WTC11 (cell line): ENCODE measurements at regions not wholly inside any gene's neighbourhood (a gene's known extent, or its start where the extent isn't known, plus 50 kb on each side); places are given as distances from the start of the nearest gene placed in this dataset.

ENCODE experiments used
- ATAC-seq: fragments of 200-7000 bp; cut with Tn5 transposase; 2 replicates; pipeline ENCODE4 v1.10.0; 2021; ENCODE audit warnings: mild to moderate bottlenecking, moderate library complexity
- CTCF ChIA-PET: fragments of 300-600 bp; sonication (Branson Sonifier 250); formaldehyde crosslinking; loops from one replicate; lab custom pipeline; 2021; ENCODE audit warnings: antibody characterized with exemption; lab: Charles Lee
- POLR2A ChIA-PET: fragments of 350-600 bp; sonication (Branson Sonifier 250); formaldehyde crosslinking; loops from one replicate; lab custom pipeline; 2021; ENCODE audit warnings: antibody characterized with exemption; lab: Charles Lee
- DNase-seq: peaks from one replicate; pipeline ENCODE4 v3.0.0; 2021; ENCODE audit warnings: low spot score
- H3K27ac Mint-ChIP-seq: 2 replicates; pipeline ENCODE4 v1.8.0; 2021; ENCODE audit warnings: mixed read lengths
- H3K27me3 Mint-ChIP-seq: 2 replicates; pipeline ENCODE4 v1.8.0; 2021; ENCODE audit warnings: low read depth, mild to moderate bottlenecking, moderate library complexity, mixed read lengths
- H3K36me3 Mint-ChIP-seq: 2 replicates; pipeline ENCODE4 v1.8.0; 2021; ENCODE audit warnings: mixed read lengths
- H3K4me1 Mint-ChIP-seq: 2 replicates; pipeline ENCODE4 v1.8.0; 2022; ENCODE audit warnings: mixed read lengths
- H3K4me3 Mint-ChIP-seq: 2 replicates; pipeline ENCODE4 v1.8.0; 2021; ENCODE audit warnings: mild to moderate bottlenecking, moderate library complexity, mixed read lengths
- H3K9me3 Mint-ChIP-seq: 2 replicates; pipeline ENCODE4 v1.8.0; 2021; ENCODE audit warnings: mixed read lengths
- CDX4 ChIP-seq: fragments of 250-450 bp; sonication (Bioruptor Pico); IDR thresholded peaks from 2 replicates; pipeline ENCODE4 v1.9.0; 2021; ENCODE audit warnings: moderate library complexity, mild to moderate bottlenecking, inconsistent platforms, borderline replicate concordance
- ERG ChIP-seq: fragments of 250-450 bp; sonication (Bioruptor Pico); IDR thresholded peaks from 2 replicates; pipeline ENCODE4 v1.8.0; 2021; ENCODE audit warnings: mild to moderate bottlenecking
- FOXK1 ChIP-seq: sonication (generic); formaldehyde crosslinking; IDR thresholded peaks from 2 replicates; pipeline ENCODE4 v1.8.0; 2022; ENCODE audit warnings: mild to moderate bottlenecking, moderate library complexity, missing genetic modification reagents
- FOXP1 ChIP-seq: sonication (generic); formaldehyde crosslinking; IDR thresholded peaks from 2 replicates; pipeline ENCODE4 v1.8.0; 2022; ENCODE audit warnings: missing genetic modification reagents, mild to moderate bottlenecking, moderate library complexity, borderline replicate concordance
- GTF2I ChIP-seq: fragments of 250-450 bp; sonication (Bioruptor Pico); conservative IDR thresholded peaks from 2 replicates; pipeline ENCODE4 v1.4.0; 2021; ENCODE audit warnings: mild to moderate bottlenecking
- HMGA2 ChIP-seq: fragments of 250-450 bp; sonication (Bioruptor Pico); IDR thresholded peaks from 2 replicates; pipeline ENCODE4 v1.4.0; 2021; ENCODE audit warnings: mild to moderate bottlenecking, moderate library complexity
- JUN ChIP-seq: sonication (generic); formaldehyde crosslinking; IDR thresholded peaks from 2 replicates; pipeline ENCODE4 v1.8.0; 2023; ENCODE audit warnings: mild to moderate bottlenecking, missing genetic modification reagents
- NFATC4 ChIP-seq: fragments of 250-450 bp; sonication (Bioruptor Pico); IDR thresholded peaks from 2 replicates; pipeline ENCODE4 v1.9.0; 2021; ENCODE audit warnings: mild to moderate bottlenecking
- NFYB ChIP-seq: sonication (generic); formaldehyde crosslinking; conservative IDR thresholded peaks from 2 replicates; pipeline ENCODE4 v1.8.0; 2022; ENCODE audit warnings: low read depth, missing genetic modification reagents
- NR3C1 ChIP-seq: sonication (generic); formaldehyde crosslinking; conservative IDR thresholded peaks from 2 replicates; pipeline ENCODE4 v1.8.1; 2023; ENCODE audit warnings: low read depth, mild to moderate bottlenecking, missing genetic modification reagents
- PRDM15 ChIP-seq: sonication (generic); formaldehyde crosslinking; IDR thresholded peaks from 2 replicates; pipeline ENCODE4 v1.8.0; 2022; ENCODE audit warnings: missing genetic modification reagents
- PRRX2 ChIP-seq: fragments of 250-450 bp; sonication (Bioruptor Pico); IDR thresholded peaks from 2 replicates; pipeline ENCODE4 v1.8.0; 2021; ENCODE audit warnings: mild to moderate bottlenecking
- SP1 ChIP-seq: sonication (generic); formaldehyde crosslinking; conservative IDR thresholded peaks from 2 replicates; pipeline ENCODE4 v1.8.1; 2022; ENCODE audit warnings: missing genetic modification reagents
- TCF7 ChIP-seq: sonication (generic); formaldehyde crosslinking; IDR thresholded peaks from 2 replicates; pipeline ENCODE4 v1.8.0; 2022; ENCODE audit warnings: mild to moderate bottlenecking, low read depth, missing genetic modification reagents, moderate library complexity
- TEAD4 ChIP-seq: sonication (generic); formaldehyde crosslinking; IDR thresholded peaks from 2 replicates; pipeline ENCODE4 v1.8.0; 2022; ENCODE audit warnings: mild to moderate bottlenecking, missing genetic modification reagents
- USF1 ChIP-seq: sonication (generic); formaldehyde crosslinking; IDR thresholded peaks from 2 replicates; pipeline ENCODE4 v1.8.0; 2022; ENCODE audit warnings: mild to moderate bottlenecking, missing genetic modification reagents
- ZBTB21 ChIP-seq: sonication (generic); formaldehyde crosslinking; IDR thresholded peaks from 2 replicates; pipeline ENCODE4 v1.8.1; 2023; ENCODE audit warnings: mild to moderate bottlenecking, missing genetic modification reagents, borderline replicate concordance
- ZMAT4 ChIP-seq: fragments of 250-450 bp; sonication (Bioruptor Pico); IDR thresholded peaks from 2 replicates; pipeline ENCODE4 v1.9.0; 2021; ENCODE audit warnings: mild to moderate bottlenecking
- ZNF138 ChIP-seq: sonication (generic); formaldehyde crosslinking; conservative IDR thresholded peaks from 2 replicates; pipeline ENCODE4 v1.8.1; 2022; ENCODE audit warnings: mild to moderate bottlenecking, moderate library complexity, missing genetic modification reagents
- ZNF416 ChIP-seq: fragments of 250-450 bp; sonication (Bioruptor Pico); IDR thresholded peaks from 2 replicates; pipeline ENCODE4 v1.9.0; 2021; ENCODE audit warnings: mild to moderate bottlenecking, inconsistent platforms
- ZNF512 ChIP-seq: sonication (generic); formaldehyde crosslinking; IDR thresholded peaks from 2 replicates; pipeline ENCODE4 v1.8.1; 2022; ENCODE audit warnings: missing genetic modification reagents, borderline replicate concordance

GRCh38 chr1:229035748-229036082 lies 235.2 kb upstream of the RAB4A start (continued):
- TF ChIP-seq JUN (CRISPR knock-in tag) (no peak), GTF2I (CRISPR knock-in tag) (no peak)

- no peak overlapping the region for H3K4me3 Mint-ChIP-seq
- ATAC-seq (no peak), DNase-seq (no peak)
- no peaks in the 10 kb centered on the region for H3K36me3 Mint-ChIP-seq
- no peak for TF ChIP-seq PRRX2
- no peak for TF ChIP-seq SP1 (CRISPR knock-in tag)
- TF ChIP-seq TEAD4 (CRISPR knock-in tag): no peak
- TF ChIP-seq ZNF416 (CRISPR knock-in tag): no peak
- no peak for TF ChIP-seq NR3C1
- no peak for TF ChIP-seq FOXP1 (CRISPR knock-in tag)
- no peak for TF ChIP-seq ZBTB21 (CRISPR knock-in tag)
- TF ChIP-seq NFATC4 (CRISPR knock-in tag): no peak
- no peak for TF ChIP-seq PRDM15
- TF ChIP-seq CDX4 (CRISPR knock-in tag): no peak
- no peak for TF ChIP-seq ERG (CRISPR knock-in tag)
- TF ChIP-seq USF1: no peak
- no peak for TF ChIP-seq ZMAT4 (CRISPR knock-in tag)
- no peak for TF ChIP-seq NFYB (CRISPR knock-in tag)
- TF ChIP-seq HMGA2 (CRISPR knock-in tag): no peak
- TF ChIP-seq ZNF512 (CRISPR knock-in tag): no peak
- TF ChIP-seq FOXK1 (CRISPR knock-in tag): no peak
- TF ChIP-seq ZNF138 (CRISPR knock-in tag): no peak
- no peak for TF ChIP-seq TCF7 (CRISPR knock-in tag)
- peaks cover 17% of the 10 kb centered on the region for H3K4me1 Mint-ChIP-seq
- ChIA-PET POLR2A (no interaction called here), CTCF (interaction anchor here (1.6 kb wide), 1 partner anchor 217 kb away, joined by 3 read pairs; no protein-coding TSS in a partner anchor)
- peaks cover 9% of the 10 kb centered on the region for H3K9me3 Mint-ChIP-seq
- H3K27me3 Mint-ChIP-seq: no peaks in the 10 kb centered on the region
- no peak overlapping the region for H3K27ac Mint-ChIP-seq
These were observed 233.0 kb upstream of the RAB4A start for GRCh38 chr1:229037806-229038405.
